Endothelial cell of umbilical vein (primary cell): ENCODE measurements at regions not wholly inside any gene's neighbourhood (a gene's known extent, or its start where the extent isn't known, plus 50 kb on each side); places are given as distances from the start of the nearest gene placed in this dataset.

Experiments used
- CTCF ChIP-seq, 2 donors: IDR thresholded peaks; 1 replicate in 1 of 2; 2 replicates in 1 of 2; pipeline ENCODE4 v1.5.1; 2011; ENCODE audit warnings: low read length in 2 of 2, mild to moderate bottlenecking in 2 of 2, moderate library complexity in 2 of 2, control low read depth in 1 of 2, inconsistent platforms in 1 of 2, low read depth in 1 of 2; ENCODE audit not compliant: insufficient read depth in 1 of 2; ENCODE audit errors: extremely low read depth in 1 of 2
- EZH2 ChIP-seq: IDR thresholded peaks from 2 replicates; pipeline ENCODE4 v1.6.1; 2012; ENCODE audit warnings: borderline replicate concordance, low read depth, mild to moderate bottlenecking, moderate library complexity, low read length, inconsistent platforms; ENCODE audit not compliant: severe bottlenecking
- FOS ChIP-seq: IDR thresholded peaks from 2 replicates; pipeline ENCODE4 v1.6.1; 2011; ENCODE audit warnings: mild to moderate bottlenecking, low read length, moderate library complexity, borderline replicate concordance; ENCODE audit not compliant: insufficient read depth
- GATA2 ChIP-seq: IDR thresholded peaks from 2 replicates; pipeline ENCODE4 v1.7.0; 2011; ENCODE audit warnings: low read depth, mild to moderate bottlenecking, moderate library complexity, mixed read lengths, low read length; ENCODE audit not compliant: insufficient read length, insufficient read depth
- JUN ChIP-seq: IDR thresholded peaks from 2 replicates; pipeline ENCODE4 v1.6.1; 2011; ENCODE audit warnings: borderline replicate concordance, low read depth; ENCODE audit not compliant: insufficient read length, insufficient read depth
- MAX ChIP-seq: IDR thresholded peaks from 2 replicates; pipeline ENCODE4 v1.6.1; 2011; ENCODE audit not compliant: insufficient read depth, insufficient read length
- POLR2A ChIP-seq: IDR thresholded peaks from 2 replicates; pipeline ENCODE4 v1.6.1; 2012; ENCODE audit warnings: low read depth, mild to moderate bottlenecking, control low read depth, low read length
- POLR2AphosphoS5 ChIP-seq: IDR thresholded peaks from 2 replicates; pipeline ENCODE4 v1.6.1; 2012; ENCODE audit warnings: low read depth, mild to moderate bottlenecking, control low read depth, low read length, moderate library complexity; ENCODE audit not compliant: insufficient read depth

- TF ChIP-seq CTCF (IDR thresholded peaks at IDR 0.05; ENCODE audit: extremely low read depth in 1 of 2, insufficient read depth in 1 of 2, low read depth in 1 of 2, low read length in 2 of 2) (peak; percentile 51 to 56), POLR2A (no peak), JUN (no peak), MAX (no peak), POLR2AphosphoS5 (no peak), EZH2 (no peak), FOS (no peak), GATA2 (no peak)
Measured at GRCh38 chr20:52083627-52084232, 107.8 kb downstream of the ZFP64 start.
